Activated CD4-positive, alpha-beta T cell treated with anti-CD3 and anti-CD28 coated beads, Interleukin-2, amount 50 U/mL, for 48 hours (primary cell): ENCODE measurements at regions not wholly inside any gene's neighbourhood (a gene's known extent, or its start where the extent isn't known, plus 50 kb on each side); places are given as distances from the start of the nearest gene placed in this dataset.

Experiments used
- DNase-seq, 2 experiments: peaks; one replicate each; pipeline ENCODE4 v3.0.0-alpha.2; 2020

DNA sequence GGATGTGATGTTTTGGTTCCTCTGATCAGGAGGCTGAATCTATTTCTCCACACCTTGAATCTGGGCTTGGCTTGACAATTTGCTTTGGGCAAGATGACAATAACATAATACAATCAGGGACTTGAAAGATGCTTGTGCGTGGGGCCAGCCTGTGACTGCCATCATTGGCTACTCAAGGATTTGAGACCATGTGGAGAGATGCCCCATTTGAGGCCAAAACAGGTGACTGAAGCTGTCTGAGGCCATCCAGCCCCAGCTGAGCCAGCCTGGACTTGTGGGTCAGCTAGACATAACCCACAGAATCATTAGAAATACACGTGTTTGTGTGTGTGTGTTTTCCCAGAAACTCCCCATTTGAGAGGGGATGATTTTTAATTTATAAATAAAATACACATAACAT, 421.5 kb downstream of the PTPRU start:
- DNase-seq: no peak

DNA sequence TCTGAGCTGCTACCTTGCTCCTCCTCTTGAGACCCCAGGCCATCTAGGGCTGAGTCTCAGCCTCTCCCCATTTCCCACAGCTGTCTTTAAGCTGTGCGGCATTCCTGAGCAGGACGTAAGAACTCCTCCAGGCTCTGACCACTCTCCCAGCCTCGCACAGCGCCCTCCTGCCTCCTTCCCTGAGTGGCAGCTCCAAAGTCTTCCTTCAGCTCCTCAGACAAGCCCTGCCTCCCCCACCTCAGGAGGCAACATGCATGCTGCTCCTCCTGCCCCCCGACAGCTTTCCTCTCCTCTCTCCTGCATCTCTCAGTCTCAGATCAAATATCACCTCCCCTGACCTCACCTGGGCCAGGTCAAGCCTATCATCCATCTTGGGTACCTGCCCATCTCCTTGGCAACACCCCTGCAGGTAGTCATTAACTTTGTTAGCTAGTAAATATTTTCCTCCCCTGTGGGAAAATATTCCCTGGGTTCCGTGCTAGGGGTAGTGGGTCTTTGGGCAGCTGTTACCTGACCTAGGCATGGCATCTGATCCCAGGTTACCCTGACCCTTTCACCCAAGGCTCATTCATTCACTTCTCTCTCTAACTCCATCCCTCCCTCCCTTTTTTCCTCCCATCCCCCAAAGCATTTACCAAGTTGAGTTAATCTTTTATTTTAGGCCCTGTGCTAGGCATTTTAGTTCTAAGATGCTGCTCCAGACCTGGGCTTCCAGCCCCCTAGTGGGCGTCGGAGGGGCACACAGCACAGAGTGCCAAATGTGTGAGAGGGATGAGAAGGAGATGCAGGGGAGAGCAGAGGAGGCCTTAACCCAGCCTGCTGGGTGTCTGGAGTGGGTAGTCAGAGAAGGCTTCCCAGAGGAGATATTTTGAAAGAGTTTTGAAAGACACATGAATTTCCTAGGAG, 419.9 kb downstream of the PTPRU start:
- peak in 1 of 2 experiments; percentile 6 for DNase-seq

DNA sequence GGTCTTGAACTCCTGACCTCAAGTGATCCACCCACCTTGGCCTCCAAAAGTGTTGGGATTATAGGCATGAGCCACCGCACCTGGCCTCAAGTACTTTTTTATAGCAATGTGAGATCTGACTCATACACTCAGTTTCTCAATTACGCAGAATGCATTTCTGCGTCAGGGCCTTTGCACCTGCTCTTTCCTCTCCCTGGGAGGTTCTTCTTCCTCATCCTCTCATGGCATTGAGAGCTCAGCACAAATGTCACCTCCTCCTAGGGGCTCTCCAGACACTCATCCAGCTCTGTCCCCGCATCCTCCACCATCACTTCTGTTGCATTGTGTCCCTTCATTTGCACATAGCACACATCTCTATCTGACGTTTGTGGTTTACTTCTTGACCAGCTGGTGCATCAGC, 418.8 kb downstream of the PTPRU start:
- DNase-seq: no peak

DNA sequence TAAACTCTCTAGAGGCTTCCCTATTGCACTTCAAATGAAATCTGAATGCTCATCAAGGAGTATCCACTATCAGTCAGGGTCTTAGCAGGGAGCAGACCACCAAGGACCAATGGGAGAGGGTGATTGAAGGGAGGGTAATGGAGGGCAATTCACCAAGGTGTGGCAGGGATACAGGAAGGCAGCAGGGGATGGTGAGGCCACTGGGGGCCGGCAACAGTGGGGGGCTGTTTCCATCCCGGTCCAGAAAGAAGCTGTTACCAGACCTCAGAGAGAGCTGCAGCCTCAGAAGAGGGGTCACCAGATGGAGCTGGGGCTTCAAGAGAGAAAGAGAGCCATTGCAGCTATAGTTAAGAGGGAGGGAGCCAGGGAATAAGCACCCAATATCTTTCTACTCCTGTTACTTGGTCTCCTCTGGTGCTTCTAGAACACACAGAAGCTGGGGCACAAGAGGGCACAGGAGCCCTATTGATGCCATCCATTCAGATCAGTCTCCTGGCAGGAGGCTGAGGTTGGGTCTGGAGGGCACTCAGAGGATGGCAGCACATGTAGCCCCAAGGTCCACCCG, 417.6 kb downstream of the PTPRU start:
- DNase-seq: no peak

DNA sequence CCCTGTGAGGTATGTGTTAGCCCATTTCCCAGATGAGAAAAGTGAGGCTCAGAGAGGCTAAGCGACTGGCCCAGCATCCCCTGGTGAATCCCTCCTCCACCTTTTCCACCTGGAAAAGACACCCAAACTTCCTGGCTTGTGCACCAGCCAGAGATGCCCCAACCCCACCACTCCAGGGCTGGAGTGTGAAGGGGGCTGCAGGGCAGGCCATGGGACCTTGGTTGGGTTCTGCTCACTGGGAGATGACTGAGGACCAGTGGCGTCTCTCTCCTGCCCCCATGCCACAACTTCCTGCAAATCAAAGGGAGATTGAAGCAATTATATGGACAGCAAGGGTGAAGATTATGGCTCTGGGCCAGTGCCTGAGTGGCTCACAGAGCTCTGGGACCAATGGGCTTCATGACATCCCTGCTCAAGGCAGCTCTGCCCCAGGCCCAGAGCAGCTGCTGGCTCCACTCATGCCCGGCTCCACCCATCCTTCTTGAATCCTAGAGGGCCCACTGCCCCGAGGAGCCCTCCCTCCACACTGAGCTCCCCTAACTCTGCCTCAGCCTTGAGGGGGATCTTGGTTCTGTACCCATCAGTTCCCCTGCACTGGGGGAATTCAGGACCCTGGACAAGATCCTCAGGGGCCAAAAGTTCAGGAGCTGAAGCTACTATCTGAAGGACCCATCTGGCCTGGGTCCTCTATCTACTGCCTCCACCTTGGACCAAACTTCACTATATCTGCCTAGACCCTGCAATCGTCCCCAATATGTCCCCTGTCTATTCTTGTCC, 416.9 kb downstream of the PTPRU start:
- no peak for DNase-seq

DNA sequence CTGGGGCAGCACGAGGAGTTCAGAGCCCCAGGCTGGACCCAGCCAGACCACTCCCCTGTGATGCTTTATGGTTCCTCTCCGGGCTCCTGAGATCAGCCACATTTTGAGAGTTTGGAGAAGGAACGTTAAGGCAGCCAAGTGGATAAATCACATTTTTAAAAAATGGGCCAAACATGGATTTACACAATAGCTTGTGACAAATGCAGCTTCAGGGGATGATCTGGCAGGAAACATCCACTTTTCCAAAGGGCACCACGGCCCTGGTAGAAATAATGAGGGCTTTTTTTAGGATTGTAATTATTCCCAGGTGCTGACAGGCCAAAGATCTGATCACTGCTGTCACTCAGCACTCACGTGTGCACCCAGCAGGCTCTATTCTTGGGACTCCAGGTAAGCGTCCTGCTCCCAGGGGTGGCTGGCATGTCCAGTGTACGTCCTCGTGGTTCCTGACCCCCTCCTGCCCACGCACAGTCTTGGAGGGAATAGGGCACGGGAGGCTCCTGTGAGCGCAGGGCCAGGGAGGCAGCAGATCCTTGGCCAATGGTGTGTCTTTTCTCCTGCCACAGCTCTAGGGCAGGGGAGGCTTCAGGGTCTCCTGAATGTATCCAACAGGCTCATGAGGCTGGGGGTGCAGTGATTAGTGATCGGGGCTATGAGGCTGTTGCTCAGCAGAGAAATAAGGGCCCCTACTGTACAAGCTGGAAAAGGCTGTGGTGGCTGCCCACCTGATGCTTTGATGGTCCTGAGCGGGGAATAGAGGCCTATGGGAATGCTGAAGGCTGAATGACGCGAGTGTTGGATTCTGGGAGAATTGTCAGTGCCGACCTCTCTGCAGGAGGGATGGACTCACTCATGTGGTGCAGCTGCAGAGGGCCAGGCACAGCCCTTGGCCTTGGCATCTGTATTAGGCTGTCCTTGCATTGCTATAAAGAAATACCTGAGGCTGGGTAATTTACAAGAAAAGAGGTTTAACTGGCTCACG, 415.7 kb downstream of the PTPRU start:
- DNase-seq: no peak

DNA sequence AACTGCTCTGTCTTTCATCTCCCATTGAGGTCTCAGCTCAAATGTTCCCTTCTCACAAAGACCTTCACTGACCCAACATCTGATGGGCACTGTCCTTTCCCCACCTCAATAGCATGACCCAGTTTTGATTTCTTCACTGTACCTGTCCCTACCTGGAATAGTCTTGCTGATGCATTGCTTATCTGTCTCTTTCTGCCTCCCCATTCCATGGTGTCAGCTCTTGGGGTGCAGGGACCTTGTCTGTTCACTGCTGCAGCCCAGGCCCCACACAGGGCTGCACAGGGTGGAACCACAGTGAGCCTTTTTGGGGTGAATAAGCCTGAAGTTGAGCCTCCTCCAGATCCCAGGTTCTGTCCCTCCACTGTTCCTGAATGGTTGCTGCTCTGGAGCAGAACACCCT, 414.9 kb downstream of the PTPRU start:
- no peak for DNase-seq

- DNase-seq: no peak
Measured at GRCh38 chr1:29650476-29650875, 414.2 kb downstream of the PTPRU start.

GRCh38 chr1:29650041-29650400, 413.7 kb downstream of the PTPRU start:
- DNase-seq: no peak

DNA sequence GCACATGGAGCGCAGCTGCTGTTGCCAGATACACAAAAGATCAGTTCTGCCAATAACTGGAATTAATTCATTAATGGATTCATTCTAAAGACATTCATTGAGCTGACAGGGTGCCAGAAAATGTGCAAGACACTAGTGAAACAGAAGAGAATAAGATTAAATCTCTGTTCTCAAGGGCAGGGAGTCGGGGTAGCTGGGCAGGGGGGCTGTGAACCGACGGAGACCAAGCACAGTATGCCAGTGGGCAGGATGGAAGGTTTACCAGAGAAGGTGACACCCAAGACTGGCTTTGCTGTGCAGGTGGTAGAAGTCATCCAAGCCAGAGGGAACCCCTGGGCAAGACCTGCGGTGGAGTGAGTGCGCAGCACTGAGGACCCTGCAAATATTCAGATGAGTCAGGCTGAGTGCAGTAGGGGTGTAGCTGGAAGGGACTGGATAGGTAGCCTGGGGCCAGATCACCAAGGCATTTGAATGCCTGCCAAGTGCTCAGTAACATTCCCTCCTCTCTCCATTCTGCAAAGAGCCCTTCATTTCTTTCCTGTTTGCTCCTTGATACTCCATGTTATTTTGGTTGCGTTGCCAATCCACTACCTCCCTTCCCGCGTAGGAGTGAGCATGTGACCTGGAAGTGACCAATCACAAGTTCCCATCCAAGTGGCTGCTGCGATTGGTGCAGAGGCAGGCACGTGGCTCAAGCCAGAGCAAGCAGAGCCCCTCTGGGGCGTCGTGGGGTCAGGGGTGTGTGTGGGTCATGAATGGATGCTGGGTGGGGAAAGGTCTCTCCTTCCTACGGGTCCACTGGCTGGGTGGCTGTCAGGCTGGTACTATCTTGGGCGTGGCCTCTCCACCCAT, 413.1 kb downstream of the PTPRU start:
- no peak for DNase-seq

DNA sequence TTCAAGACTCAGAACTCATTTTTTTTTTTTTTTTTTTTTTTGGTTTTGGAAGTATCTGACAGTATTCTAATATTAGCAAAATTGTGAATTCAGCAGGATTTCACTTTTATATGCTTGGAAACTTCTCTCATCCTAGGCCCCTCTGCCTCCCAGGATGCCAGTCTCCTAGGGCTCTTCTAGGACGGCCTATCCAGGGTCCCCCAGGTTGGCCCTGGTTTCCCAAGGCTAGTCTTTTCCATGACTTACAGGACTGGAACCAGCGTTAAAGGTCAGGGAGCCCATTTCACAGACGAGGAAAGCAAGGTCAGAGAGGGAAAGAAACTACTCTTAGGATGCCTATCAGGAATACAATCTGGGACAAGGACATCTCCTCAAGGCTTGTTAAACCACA, 412.5 kb downstream of the PTPRU start:
- DNase-seq: no peak

GRCh38 chr1:29648026-29648425, 411.7 kb downstream of the PTPRU start:
- DNase-seq: no peak

- DNase-seq: no peak
Measured at GRCh38 chr1:29647581-29647980, 411.3 kb downstream of the PTPRU start.

DNA sequence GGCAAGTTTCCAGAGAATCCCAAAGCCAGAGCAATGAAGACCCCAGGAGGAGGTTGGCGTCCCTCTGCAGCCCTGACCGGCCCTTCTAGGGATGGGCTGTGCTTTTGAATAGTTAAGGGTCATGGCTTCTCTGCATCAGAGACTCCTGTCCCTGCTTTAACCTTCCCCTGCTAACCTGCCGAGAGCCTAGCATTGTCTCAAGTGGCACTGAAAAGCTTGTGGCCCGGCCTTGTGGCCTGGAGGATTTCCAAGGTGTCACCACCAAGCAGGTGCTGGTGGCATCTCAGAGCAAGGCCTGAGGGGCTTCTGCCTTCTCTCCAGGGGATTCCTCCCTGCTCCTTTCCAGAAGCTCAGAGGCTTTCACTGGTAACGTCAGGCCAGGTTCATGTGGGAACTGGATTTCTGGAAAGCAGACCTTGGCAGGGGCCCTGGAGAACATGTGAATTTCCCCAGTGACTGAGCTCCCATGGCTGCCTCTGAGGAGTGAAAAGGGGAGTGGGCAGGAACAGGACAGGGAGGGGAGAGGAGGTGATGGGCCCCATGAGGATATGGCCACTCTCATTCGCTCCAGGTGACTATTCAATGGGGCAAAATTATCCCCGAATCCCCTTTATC, 409.9 kb downstream of the PTPRU start:
- no peak for DNase-seq

- no peak for DNase-seq
Measured at GRCh38 chr1:29645586-29645985, 409.3 kb downstream of the PTPRU start.

DNA sequence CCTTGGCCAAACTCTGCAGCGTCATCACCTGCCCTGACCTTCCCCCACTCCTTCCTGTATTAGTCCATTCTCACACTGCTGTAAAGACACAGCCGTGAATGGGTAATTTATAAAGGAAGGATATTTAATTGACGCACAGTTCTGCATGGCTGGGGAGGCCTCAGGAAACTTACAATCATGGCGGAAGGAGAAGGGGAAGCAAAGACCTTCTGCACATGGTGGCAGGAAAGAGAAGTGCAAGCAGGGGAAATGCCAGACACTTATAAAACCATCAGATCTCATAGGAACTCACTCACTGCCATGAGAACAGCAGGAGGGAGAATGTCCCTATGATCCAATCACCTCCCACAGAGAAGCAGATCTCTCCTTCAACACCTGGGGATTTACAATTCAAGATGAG, 408.5 kb downstream of the PTPRU start:
- DNase-seq: no peak

- no peak for DNase-seq
Measured at GRCh38 chr1:29643838-29644440, 407.6 kb downstream of the PTPRU start.

DNA sequence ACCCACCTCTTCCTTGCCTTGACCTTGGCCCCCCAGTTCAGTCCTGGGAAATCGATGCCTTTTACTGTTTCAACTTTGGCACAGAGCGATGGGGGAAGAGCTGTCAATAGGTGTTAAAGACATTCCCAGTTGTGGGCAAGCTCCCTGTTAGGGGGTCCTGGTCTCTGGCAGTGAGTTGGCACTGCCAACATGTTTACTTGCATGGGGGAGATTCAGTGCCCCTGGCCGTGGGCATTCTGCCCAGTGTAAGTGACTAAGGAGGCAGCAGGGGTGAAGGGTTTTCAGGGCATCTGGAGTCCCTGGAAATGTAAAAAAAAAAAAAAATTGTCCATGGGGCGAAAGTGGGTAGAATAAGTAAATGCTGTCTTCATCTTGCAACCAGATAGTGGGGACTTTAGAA, 407.0 kb downstream of the PTPRU start:
- DNase-seq: no peak

GRCh38 chr1:29642519-29642918, 406.2 kb downstream of the PTPRU start:
- no peak for DNase-seq

DNA sequence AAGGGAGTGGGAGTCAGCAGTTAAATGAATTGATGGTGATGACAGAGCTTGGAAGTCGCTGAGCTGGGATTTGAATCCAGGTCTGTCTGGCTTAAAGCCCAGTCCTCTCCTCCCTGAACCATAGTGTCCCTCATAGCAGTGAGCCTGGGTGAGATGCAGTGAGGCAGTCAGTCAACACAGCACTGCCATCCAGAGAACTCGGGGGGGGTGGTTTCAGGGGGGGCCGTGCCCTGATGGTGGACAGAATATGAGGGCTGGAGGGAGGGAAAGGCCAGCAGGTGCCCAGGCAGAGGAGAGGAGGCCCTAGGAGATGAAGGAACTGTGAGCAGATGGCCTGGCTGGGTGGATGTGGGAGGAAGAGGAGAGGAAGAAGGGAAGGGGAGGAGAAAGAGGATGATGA, 405.6 kb downstream of the PTPRU start:
- no peak for DNase-seq

DNA sequence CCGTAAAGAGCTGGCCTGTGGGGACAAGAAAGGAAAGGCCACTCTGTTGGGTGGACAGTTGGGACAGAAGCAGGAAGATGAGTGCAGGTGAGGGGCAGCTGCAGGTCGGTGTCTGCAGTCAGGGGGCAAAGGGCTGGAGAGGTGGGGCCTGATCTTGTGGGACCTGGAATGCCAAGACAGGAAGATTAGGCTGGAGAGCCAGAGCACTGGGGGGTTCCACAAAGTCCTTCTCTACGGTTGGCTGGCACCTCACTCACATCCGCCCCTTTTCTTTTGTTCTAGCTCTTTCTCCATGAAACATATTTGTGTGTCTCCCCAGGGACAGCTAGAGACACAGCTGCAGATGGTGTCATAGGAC, 404.1 kb downstream of the PTPRU start:
- no peak for DNase-seq
